NCI-H1930 (cell line): ENCODE measurements at regions not wholly inside any gene's neighbourhood (a gene's known extent, or its start where the extent isn't known, plus 50 kb on each side); places are given as distances from the start of the nearest gene placed in this dataset.

Experiments
- DNase-seq, 2 experiments: peaks; one replicate each; lab custom pipeline; 2025; lab: John Stamatoyannopoulos, UW

DNA sequence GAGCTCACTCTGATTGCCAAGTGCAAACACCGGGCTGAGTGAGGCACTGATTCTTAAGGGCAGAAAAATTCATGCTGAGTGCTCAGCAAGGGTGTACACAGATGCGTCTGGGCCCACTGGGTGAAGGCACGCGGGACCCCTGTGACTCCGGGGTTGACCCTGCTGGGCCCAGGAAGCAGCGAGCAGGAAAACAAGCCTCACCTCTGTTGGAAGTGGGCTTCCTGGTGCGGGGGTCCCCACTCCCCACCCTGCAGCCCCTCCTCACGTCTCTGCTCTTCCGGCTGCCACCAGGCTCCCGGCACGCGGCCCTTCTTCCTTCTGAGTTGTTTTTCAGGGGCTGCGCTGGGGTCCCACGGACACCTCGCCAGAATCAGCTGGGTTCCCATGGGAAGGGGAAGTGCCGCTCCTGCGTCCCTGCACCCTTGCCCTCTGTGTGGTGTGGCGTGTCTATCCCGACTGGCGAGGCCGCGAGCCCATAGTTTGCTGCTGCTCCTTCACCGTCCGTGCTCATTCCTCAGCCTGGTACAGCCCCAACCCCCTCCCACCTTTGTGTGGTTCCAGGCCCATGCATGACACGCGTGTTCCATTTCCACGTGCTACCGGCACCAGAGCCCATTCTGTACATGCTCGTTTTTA lies 80.6 kb upstream of the BHLHE23 start:
- DNase-seq, result no peak

GRCh38 chr20:63086421-63087235 lies 79.9 kb upstream of the BHLHE23 start:
- DNase-seq, result no peak

DNA sequence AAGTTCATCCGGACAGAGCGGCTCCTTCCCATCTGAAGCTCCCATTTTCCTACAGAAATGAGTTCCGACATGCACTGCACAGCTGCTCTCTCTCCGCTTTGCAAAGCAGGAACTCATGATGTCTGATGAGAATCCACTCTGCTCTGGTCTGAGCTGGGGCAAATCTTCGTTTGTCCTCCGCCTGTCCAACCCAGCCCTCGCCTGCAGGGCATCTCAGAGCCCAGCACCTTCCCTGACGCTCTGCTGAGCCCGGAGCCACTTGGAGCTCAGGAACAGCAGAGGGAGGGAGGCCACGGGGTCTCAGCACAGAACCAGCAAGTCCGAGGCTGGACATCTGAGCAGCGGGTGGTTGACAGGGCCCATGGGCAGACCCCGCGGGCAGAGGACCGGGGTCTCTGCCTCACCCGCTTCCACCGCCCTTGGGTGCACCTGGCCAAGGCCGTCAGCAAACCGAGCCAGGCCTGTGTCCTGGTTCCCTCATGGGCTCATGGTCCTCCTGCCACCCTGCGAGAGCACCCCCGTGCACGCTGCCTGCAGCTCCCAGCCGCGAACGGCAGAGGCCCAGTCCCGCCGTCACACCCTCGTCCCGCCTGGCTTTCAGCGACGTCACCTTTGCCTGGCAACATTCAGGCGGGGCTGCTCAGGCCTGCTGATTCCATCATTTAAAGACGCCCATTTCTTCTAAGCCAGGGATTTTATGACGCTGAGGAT lies 78.5 kb upstream of the BHLHE23 start:
- DNase-seq, result no peak

GRCh38 chr20:63084563-63084927 lies 77.8 kb upstream of the BHLHE23 start:
- DNase-seq, result no peak

GRCh38 chr20:63083831-63084562 lies 77.2 kb upstream of the BHLHE23 start:
- DNase-seq, result no peak

GRCh38 chr20:63082939-63083735 lies 76.4 kb upstream of the BHLHE23 start:
- DNase-seq, result no peak

- DNase-seq, result no peak
Observed at GRCh38 chr20:63082308-63082938, 75.7 kb upstream of the BHLHE23 start.

DNA sequence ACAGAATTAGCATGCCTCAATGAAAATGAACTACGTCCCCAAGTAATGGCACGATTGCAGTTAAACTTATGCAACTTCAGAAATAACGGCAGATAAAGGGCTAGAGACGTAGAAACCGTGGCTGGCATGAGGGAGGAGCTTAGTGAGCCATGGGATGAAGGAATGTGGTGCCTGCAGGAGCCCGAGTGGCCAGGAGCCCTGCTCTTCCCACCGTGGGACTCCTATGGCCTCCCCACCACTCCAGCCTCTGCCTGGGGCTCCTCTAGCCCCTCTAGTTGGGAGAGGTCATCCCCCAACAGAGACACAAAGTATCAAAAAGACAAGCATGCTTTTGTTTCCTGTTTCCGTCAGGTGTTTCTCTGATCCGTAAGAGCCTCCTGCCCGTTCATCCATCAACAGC lies 75.1 kb upstream of the BHLHE23 start:
- no peak for DNase-seq

- DNase-seq, result no peak
Observed at GRCh38 chr20:63081351-63081750, 74.6 kb upstream of the BHLHE23 start.

- no peak for DNase-seq
Observed at GRCh38 chr20:63080811-63081210, 74.0 kb upstream of the BHLHE23 start.

DNA sequence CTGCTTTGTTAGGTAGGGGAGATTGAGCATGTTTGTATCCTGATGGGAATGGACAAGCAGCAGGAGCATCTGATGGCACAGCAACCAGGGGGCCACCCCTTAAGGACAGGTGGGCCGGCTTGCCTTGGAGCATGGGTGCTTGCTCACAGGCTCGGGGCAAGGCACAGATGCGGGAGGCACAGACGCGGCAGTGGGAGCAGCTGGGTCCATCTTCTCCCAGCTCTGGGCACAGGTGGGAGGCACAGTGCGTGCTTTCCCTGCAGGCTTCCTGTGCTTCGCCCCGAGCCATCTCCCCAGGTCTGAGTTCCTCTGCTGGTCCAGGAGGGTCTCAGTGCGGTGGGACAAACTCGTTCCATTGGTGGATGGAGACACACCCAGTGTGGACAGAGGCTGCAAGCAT lies 73.6 kb upstream of the BHLHE23 start:
- DNase-seq, result no peak

DNA sequence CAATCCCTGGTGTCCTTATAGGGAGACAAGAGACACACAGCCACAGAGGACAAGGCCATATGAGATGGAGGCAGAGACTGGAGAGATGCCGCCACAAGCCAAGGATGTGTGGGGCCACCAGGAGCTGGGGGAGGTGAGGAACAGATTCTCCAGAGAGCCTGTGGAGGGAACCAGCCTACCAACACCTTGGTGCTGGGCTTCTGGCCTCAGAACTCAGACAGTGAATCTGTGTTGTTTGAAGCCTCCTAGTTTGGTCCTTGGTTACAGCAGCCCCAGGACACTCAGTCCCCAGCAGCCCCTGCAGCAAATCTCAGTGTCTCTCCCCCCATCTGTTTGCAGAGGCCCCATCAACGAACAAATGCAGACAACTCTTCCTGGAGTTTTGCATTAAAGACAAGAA lies 73.2 kb upstream of the BHLHE23 start:
- DNase-seq, result no peak

DNA sequence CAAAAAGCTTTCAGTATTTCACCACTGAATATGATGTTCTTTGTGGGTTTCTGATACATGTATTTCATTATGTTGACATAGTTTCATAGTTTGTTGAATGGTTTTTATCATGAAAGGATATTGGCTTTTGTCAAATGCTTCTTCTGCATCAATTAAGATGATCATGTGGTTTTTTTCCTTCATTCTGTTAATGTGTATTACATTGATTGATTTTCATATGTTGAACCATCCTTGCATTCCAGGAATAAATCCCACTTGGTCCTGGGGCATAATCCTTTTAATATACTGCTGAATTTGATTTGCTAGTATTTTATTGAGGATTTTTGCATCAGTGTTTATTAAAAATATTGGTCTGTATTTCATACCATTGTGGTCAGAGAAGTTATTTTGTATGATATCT lies 70.9 kb upstream of the BHLHE23 start:
- DNase-seq, result no peak

GRCh38 chr20:63076421-63076820 lies 69.7 kb upstream of the BHLHE23 start:
- no peak for DNase-seq

- no peak for DNase-seq
Observed at GRCh38 chr20:63074631-63075030, 67.9 kb upstream of the BHLHE23 start.

- DNase-seq, result no peak
Observed at GRCh38 chr20:63074182-63074581, 67.4 kb upstream of the BHLHE23 start.

- no peak for DNase-seq
Observed at GRCh38 chr20:63073738-63074065, 66.9 kb upstream of the BHLHE23 start.

DNA sequence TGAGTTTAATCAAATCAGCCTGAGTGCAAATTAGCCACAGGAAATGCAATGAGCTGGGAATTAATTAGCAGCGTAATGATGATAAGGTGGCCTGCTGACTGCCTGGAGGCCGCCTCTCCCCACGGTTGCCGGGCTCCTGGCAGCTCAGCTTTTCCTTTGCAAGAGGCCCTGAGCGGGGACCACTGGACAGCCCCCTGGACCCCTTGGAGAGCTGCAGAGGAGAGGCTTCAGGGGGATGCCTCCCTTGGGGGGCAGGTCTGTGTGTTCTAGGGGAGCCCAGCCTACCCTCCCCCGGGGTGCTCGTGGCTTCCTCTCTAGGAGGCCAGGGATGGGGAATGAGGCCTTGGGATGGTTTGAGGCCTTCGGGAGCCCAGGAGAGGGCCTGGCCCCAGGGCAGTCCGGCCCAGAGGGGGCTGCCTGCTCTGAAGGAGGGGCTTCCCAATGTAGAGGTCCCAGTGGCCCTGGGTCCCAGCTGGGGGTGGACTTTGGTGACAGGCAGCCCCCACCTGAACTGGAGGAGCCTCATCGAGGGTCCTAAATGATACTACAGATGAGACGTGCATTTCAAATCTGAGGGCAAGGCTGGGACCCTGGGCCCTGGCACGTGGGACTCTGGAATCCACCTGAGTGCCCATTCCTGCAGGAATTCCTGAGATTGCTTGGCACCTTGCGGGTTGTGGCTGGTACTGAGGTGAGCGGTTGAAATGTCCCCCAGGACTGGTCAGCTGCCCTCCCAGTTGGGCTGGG lies 66.4 kb upstream of the BHLHE23 start:
- DNase-seq, result no peak

DNA sequence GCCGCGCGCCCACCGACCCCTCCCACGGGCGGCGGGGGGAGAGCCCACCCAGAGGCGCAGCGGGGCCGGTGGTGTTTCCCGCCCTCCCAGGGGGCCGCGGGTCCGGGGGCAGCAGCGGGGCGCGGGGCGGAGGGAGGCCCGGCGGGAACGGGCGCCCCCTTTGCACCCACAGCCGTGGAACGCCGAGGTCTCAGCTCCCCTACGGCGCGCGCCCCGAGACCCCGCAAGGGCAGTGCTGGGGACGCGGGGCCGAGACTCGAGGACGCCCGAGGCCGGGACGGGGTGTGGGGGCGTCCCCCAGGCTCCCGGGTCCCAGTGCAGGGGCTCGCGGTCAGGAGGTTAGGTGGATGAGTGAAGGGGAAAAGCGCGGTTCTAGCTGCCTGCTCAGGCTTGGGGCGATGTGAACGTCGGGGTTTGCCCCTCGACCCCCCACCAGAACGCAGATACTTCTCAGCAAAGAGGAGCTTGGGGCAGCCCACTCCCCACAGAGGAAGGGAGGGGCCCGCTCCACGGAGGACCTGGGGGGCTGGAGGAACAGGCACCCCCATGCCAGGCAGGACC lies 65.5 kb upstream of the BHLHE23 start:
- no peak for DNase-seq

DNA sequence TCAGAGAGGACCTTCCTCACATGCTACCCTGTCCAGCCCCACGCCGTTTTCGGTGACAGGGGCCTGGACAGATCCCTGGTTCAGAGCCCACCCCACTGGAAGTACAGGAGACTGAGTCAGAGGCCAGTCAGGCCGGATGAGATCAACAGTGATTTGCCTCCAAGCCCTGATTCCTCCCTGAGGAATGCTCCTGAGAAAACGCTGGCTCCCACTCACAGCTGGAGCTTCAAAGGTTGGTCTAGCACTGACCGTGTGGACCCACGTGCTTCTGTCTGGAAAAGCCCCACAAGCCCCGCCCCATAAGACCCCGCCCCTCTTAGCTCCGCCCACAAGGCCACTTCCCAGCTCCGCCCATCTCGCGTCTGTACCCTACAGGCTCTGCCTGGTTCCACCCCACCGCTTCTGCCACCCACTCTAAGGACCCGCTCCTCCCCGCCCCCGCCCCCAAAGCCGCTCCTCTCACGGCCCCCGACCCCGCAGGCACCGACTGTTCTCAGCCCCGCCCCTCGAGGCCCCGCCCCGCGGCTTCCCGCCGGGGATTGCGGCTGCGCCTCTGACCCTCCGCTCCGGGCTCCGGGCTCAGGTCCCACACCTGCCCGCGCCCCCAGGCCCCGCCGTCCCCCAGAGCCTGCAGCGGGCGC lies 64.9 kb upstream of the BHLHE23 start:
- peak; percentile 32 to 34 for DNase-seq
